GM12865 (cell line): ENCODE measurements at regions not wholly inside any gene's neighbourhood (a gene's known extent, or its start where the extent isn't known, plus 50 kb on each side); places are given as distances from the start of the nearest gene placed in this dataset.

Experiments
- DNase-seq: peaks from one replicate; pipeline ENCODE4 v3.0.0; 2010; ENCODE audit warnings: low read depth
- H3K4me3 ChIP-seq: 2 replicates; pipeline ENCODE4 v1.5.1; 2011; ENCODE audit warnings: mild to moderate bottlenecking, low read depth, low read length, control low read depth
- TF ChIP-seq, protein P1 (sequence below): IDR thresholded peaks from 2 replicates; pipeline ENCODE4 v1.5.1; 2011; ENCODE audit warnings: low read length, control low read depth, low read depth, inconsistent platforms; ENCODE audit not compliant: insufficient read depth; ENCODE audit errors: missing control alignments

DNA sequence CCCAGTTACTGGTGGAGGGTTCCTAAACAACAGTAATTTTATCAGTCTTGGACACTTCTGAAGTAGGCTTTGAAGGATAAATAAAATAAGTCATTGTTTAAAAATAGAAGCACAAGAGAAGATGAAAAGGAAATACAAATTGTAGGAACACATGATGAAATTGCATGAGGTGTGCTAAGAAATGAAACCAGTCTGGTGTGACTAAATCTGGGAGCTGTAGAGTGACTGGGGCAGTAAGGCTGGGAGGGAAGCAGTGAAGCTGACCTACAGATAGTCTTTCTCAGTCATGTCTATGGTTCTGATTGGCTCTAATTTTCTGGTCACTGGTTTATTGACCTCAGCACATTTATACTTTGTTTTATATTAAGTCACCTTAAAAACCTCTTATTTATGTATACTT is 139.1 kb downstream of the SLC17A6 start:
- DNase-seq = no peak
- TF ChIP-seq, protein P1, sequence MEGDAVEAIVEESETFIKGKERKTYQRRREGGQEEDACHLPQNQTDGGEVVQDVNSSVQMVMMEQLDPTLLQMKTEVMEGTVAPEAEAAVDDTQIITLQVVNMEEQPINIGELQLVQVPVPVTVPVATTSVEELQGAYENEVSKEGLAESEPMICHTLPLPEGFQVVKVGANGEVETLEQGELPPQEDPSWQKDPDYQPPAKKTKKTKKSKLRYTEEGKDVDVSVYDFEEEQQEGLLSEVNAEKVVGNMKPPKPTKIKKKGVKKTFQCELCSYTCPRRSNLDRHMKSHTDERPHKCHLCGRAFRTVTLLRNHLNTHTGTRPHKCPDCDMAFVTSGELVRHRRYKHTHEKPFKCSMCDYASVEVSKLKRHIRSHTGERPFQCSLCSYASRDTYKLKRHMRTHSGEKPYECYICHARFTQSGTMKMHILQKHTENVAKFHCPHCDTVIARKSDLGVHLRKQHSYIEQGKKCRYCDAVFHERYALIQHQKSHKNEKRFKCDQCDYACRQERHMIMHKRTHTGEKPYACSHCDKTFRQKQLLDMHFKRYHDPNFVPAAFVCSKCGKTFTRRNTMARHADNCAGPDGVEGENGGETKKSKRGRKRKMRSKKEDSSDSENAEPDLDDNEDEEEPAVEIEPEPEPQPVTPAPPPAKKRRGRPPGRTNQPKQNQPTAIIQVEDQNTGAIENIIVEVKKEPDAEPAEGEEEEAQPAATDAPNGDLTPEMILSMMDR = no peak
- H3K4me3 ChIP-seq = no peak overlapping the region

DNA sequence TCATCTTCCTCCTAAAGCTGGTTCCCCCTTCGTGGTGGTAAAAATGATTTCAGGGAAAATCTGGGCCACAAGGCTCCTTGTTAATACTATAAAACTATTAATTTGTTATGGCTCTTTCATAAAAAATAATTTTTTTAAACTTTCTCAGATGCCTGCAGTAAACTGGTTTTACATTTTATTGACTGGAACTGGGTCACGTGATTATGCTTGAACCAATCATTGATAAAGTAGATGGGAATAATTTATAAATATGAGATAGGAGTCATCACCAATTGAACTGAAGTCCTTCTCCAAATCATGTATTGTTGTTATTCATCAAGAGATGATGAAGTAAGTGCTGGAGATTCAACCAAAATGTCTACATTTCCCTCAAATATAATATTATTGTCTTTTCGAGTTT is 138.4 kb downstream of the SLC17A6 start:
- TF ChIP-seq, protein P1 = no peak
- DNase-seq = no peak
- H3K4me3 ChIP-seq = no peak overlapping the region

DNA sequence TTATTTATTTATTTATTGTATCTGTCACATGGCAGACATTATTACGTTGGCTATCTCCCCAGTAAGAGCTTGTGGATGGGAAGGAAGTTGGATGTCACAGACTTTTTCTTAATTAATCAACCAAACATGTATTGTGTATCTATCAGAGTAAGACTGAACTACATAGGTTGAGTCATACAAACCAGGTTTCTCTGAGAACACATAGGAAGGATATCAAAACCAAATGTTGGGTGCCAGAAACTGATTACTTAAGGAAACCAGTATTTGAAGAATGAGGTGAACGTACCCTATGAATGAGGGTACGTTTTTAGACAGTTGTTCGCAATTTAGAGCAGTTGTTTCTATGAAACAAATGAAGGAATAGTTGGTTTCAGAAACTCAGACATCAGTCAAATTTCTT is 136.4 kb downstream of the SLC17A6 start:
- H3K4me3 ChIP-seq = no peak overlapping the region
- DNase-seq = no peak
- TF ChIP-seq, protein P1 = no peak

DNA sequence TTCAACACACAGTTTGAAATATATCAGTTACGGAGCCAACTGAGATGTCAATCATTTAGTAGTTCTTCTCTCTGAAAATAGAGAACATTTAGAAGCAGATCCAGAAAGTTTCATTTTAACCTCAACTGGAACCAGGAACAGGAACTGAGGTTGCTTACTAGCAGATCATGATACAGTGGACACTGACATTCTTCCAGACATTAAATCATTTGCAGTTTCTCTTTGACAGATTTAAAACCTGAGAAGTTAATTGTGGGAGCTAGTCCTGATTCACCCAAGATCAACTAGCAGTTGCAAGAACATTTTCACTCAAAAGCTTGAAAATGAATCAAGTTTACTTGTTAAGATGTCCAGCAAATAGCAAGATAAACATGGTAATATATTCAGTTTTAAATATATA is 135.4 kb downstream of the SLC17A6 start:
- TF ChIP-seq, protein P1 = no peak
- no peak overlapping the region for H3K4me3 ChIP-seq
- no peak for DNase-seq

DNA sequence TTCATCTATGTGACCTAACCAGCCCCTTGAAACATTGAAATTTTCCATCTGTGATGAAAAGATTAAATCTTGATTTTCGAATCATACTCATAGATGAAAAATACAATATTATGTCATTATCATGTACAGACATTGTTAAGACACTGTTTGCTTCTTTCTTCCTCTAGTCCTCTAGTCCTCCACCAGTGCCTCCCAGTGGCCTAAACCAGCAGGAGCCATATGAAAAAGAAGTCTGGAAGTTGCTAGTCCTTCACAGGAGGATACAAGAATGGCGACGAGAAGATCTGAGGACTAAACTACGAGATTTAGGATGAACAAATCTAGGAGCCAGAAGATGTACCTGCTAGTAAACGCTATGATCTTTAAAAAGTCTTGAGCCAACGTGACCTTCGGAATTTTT is 134.1 kb downstream of the SLC17A6 start:
- TF ChIP-seq, protein P1 = no peak
- no peak overlapping the region for H3K4me3 ChIP-seq
- DNase-seq = no peak

DNA sequence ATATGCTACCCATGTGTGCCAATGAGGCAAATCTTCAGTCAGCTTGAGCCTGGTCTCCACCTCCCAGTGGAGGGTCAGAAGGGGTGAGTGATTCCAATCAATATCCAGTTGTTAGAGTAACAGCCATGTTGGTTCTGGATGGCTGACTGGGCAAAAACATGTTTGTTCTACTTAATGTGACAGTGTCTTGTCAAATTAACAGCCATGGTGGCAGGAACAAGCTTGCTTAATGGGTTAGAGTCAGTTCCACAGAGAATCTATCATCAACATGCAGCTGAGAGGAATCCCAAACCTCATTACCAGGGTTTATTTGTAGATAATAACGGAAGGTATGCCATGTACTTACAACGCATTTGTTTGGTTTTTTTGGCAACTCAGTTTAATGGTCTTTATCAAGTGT is 133.2 kb downstream of the SLC17A6 start:
- DNase-seq = no peak
- TF ChIP-seq, protein P1 = no peak
- no peak overlapping the region for H3K4me3 ChIP-seq

DNA sequence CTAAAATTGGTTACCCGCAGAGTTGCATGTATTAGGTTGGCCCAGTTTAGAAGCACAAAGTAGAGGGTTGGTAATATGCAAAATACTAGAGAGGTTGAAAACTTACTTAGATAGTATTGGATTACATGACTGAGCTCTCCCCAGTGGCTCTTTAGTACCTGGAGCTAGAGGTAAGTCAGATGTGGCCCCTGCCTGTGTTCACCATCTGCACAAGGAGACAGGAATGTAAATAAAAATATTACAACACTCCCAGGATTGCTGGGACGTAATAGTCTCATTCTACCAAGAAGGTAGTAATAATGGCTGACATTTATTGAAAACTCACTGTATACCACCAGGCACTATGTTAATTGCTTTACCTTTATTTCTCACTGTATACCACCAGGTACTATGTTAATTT is 129.6 kb downstream of the SLC17A6 start:
- no peak for DNase-seq
- TF ChIP-seq, protein P1 = no peak
- H3K4me3 ChIP-seq = no peak overlapping the region
